WTC11 (cell line): ENCODE measurements at regions not wholly inside any gene's neighbourhood (a gene's known extent, or its start where the extent isn't known, plus 50 kb on each side); places are given as distances from the start of the nearest gene placed in this dataset.

Experiments used
- ATAC-seq: fragments of 200-7000 bp; cut with Tn5 transposase; 2 replicates; pipeline ENCODE4 v1.10.0; 2021; ENCODE audit warnings: mild to moderate bottlenecking, moderate library complexity
- CTCF ChIA-PET: fragments of 300-600 bp; sonication (Branson Sonifier 250); formaldehyde crosslinking; loops from one replicate; lab custom pipeline; 2021; ENCODE audit warnings: antibody characterized with exemption; lab: Charles Lee
- POLR2A ChIA-PET: fragments of 350-600 bp; sonication (Branson Sonifier 250); formaldehyde crosslinking; loops from one replicate; lab custom pipeline; 2021; ENCODE audit warnings: antibody characterized with exemption; lab: Charles Lee
- DNase-seq: peaks from one replicate; pipeline ENCODE4 v3.0.0; 2021; ENCODE audit warnings: low spot score
- H3K27ac Mint-ChIP-seq: 2 replicates; pipeline ENCODE4 v1.8.0; 2021; ENCODE audit warnings: mixed read lengths
- H3K27me3 Mint-ChIP-seq: 2 replicates; pipeline ENCODE4 v1.8.0; 2021; ENCODE audit warnings: low read depth, mild to moderate bottlenecking, moderate library complexity, mixed read lengths
- H3K36me3 Mint-ChIP-seq: 2 replicates; pipeline ENCODE4 v1.8.0; 2021; ENCODE audit warnings: mixed read lengths
- H3K4me1 Mint-ChIP-seq: 2 replicates; pipeline ENCODE4 v1.8.0; 2022; ENCODE audit warnings: mixed read lengths
- H3K4me3 Mint-ChIP-seq: 2 replicates; pipeline ENCODE4 v1.8.0; 2021; ENCODE audit warnings: mild to moderate bottlenecking, moderate library complexity, mixed read lengths
- H3K9me3 Mint-ChIP-seq: 2 replicates; pipeline ENCODE4 v1.8.0; 2021; ENCODE audit warnings: mixed read lengths
- ELF4 ChIP-seq: sonication (generic); formaldehyde crosslinking; IDR thresholded peaks from 2 replicates; pipeline ENCODE4 v1.8.1; 2022; ENCODE audit warnings: low read depth, mild to moderate bottlenecking, moderate library complexity, missing genetic modification reagents
- FOXJ3 ChIP-seq: sonication (generic); formaldehyde crosslinking; IDR thresholded peaks from 2 replicates; pipeline ENCODE4 v1.9.0; 2021; ENCODE audit warnings: missing genetic modification reagents, mild to moderate bottlenecking, borderline replicate concordance
- FOXK1 ChIP-seq: sonication (generic); formaldehyde crosslinking; IDR thresholded peaks from 2 replicates; pipeline ENCODE4 v1.8.0; 2022; ENCODE audit warnings: mild to moderate bottlenecking, moderate library complexity, missing genetic modification reagents
- GRHL2 ChIP-seq: fragments of 250-450 bp; sonication (Bioruptor Pico); IDR thresholded peaks from 2 replicates; pipeline ENCODE4 v1.8.0; 2022; ENCODE audit warnings: mild to moderate bottlenecking, moderate library complexity; ENCODE audit not compliant: insufficient replicate concordance, severe bottlenecking
- IRF2 ChIP-seq: sonication (generic); formaldehyde crosslinking; IDR thresholded peaks from 2 replicates; pipeline ENCODE4 v1.8.0; 2022; ENCODE audit warnings: low read depth, missing genetic modification reagents, borderline replicate concordance
- JAZF1 ChIP-seq: fragments of 250-450 bp; sonication (Bioruptor Pico); IDR thresholded peaks from 2 replicates; pipeline ENCODE4 v1.9.0; 2021; ENCODE audit warnings: moderate library complexity, mild to moderate bottlenecking, inconsistent platforms
- MYBL2 ChIP-seq: sonication (generic); formaldehyde crosslinking; IDR thresholded peaks from 2 replicates; pipeline ENCODE4 v1.8.1; 2023; ENCODE audit warnings: mild to moderate bottlenecking, moderate library complexity, missing genetic modification reagents
- ZNF232 ChIP-seq: sonication (generic); formaldehyde crosslinking; IDR thresholded peaks from 2 replicates; pipeline ENCODE4 v1.8.0; 2022; ENCODE audit warnings: mild to moderate bottlenecking, missing genetic modification reagents
- ZNF423 ChIP-seq: fragments of 250-450 bp; sonication (Bioruptor Pico); IDR thresholded peaks from 2 replicates; pipeline ENCODE4 v2.1.2; 2022; ENCODE audit warnings: mild to moderate bottlenecking, moderate library complexity
- TF ChIP-seq, protein P1 (sequence below): sonication (generic); formaldehyde crosslinking; IDR thresholded peaks from 2 replicates; pipeline ENCODE4 v1.8.0; 2023; ENCODE audit warnings: missing genetic modification reagents
- TF ChIP-seq, protein P2 (sequence below): sonication (generic); formaldehyde crosslinking; IDR thresholded peaks from 2 replicates; pipeline ENCODE4 v1.8.0; 2022; ENCODE audit warnings: mild to moderate bottlenecking, missing genetic modification reagents
- TF ChIP-seq, protein P3 (sequence below): fragments of 200-600 bp; IDR thresholded peaks from 2 replicates; pipeline ENCODE4 v1.8.0; 2022; ENCODE audit warnings: antibody characterized with exemption
- TF ChIP-seq, protein P4 (sequence below): sonication (generic); formaldehyde crosslinking; IDR thresholded peaks from 2 replicates; pipeline ENCODE4 v1.8.1; 2022; ENCODE audit warnings: low read depth, mild to moderate bottlenecking, moderate library complexity, missing genetic modification reagents, borderline replicate concordance
- TF ChIP-seq, protein P5 (sequence below): sonication (generic); formaldehyde crosslinking; conservative IDR thresholded peaks from 2 replicates; pipeline ENCODE4 v1.8.1; 2022; ENCODE audit warnings: mild to moderate bottlenecking, missing genetic modification reagents
- TF ChIP-seq, protein P6 (sequence below): sonication (generic); formaldehyde crosslinking; IDR thresholded peaks from 2 replicates; pipeline ENCODE4 v1.8.1; 2022; ENCODE audit warnings: low read depth, missing genetic modification reagents, borderline replicate concordance
- TF ChIP-seq, protein P7 (sequence below): fragments of 250-450 bp; sonication (Bioruptor Pico); IDR thresholded peaks from 2 replicates; pipeline ENCODE4 v1.9.0; 2021; ENCODE audit warnings: mild to moderate bottlenecking, borderline replicate concordance

DNA sequence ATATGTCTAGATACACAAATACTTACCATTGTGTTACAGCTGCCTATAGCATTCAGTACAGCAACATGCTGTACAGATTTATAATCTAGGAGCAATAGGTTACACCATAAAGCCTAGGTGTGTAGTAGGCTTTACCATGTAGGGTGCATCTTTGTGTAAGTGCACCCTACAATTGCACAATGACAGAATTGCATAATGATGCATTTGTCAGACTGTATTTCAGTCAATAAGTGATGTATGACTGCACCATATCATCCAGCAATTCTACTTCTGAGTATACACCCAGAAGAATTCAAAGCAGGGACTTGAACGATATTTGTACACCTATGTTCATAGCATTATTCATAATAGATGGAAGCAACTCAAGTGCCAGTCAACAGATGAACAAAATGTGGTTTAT, 100.4 kb upstream of the SLC44A1 start:
- Mint-ChIP-seq H3K9me3 (no peaks in the 10 kb centered on the region), H3K27me3 (peaks cover 13% of the 10 kb centered on the region), H3K36me3 (no peaks in the 10 kb centered on the region), H3K4me1 (peaks cover 18% of the 10 kb centered on the region), H3K27ac (no peak overlapping the region)
- DNase-seq (no peak), ATAC-seq (no peak)
- ChIA-PET POLR2A (no interaction called here), CTCF (no interaction called here)
- no peak for TF ChIP-seq ZNF232 (CRISPR knock-in tag)
- TF ChIP-seq FOXK1 = no peak
- no peak for TF ChIP-seq GRHL2 (CRISPR knock-in tag)
- TF ChIP-seq, protein P1, sequence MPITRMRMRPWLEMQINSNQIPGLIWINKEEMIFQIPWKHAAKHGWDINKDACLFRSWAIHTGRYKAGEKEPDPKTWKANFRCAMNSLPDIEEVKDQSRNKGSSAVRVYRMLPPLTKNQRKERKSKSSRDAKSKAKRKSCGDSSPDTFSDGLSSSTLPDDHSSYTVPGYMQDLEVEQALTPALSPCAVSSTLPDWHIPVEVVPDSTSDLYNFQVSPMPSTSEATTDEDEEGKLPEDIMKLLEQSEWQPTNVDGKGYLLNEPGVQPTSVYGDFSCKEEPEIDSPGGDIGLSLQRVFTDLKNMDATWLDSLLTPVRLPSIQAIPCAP = no peak
- TF ChIP-seq, protein P2, sequence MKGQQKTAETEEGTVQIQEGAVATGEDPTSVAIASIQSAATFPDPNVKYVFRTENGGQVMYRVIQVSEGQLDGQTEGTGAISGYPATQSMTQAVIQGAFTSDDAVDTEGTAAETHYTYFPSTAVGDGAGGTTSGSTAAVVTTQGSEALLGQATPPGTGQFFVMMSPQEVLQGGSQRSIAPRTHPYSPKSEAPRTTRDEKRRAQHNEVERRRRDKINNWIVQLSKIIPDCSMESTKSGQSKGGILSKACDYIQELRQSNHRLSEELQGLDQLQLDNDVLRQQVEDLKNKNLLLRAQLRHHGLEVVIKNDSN (CRISPR knock-in tag) = no peak
- TF ChIP-seq, protein P3, sequence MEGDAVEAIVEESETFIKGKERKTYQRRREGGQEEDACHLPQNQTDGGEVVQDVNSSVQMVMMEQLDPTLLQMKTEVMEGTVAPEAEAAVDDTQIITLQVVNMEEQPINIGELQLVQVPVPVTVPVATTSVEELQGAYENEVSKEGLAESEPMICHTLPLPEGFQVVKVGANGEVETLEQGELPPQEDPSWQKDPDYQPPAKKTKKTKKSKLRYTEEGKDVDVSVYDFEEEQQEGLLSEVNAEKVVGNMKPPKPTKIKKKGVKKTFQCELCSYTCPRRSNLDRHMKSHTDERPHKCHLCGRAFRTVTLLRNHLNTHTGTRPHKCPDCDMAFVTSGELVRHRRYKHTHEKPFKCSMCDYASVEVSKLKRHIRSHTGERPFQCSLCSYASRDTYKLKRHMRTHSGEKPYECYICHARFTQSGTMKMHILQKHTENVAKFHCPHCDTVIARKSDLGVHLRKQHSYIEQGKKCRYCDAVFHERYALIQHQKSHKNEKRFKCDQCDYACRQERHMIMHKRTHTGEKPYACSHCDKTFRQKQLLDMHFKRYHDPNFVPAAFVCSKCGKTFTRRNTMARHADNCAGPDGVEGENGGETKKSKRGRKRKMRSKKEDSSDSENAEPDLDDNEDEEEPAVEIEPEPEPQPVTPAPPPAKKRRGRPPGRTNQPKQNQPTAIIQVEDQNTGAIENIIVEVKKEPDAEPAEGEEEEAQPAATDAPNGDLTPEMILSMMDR = no peak
- TF ChIP-seq, protein P4, sequence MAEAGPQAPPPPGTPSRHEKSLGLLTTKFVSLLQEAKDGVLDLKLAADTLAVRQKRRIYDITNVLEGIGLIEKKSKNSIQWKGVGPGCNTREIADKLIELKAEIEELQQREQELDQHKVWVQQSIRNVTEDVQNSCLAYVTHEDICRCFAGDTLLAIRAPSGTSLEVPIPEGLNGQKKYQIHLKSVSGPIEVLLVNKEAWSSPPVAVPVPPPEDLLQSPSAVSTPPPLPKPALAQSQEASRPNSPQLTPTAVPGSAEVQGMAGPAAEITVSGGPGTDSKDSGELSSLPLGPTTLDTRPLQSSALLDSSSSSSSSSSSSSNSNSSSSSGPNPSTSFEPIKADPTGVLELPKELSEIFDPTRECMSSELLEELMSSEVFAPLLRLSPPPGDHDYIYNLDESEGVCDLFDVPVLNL (CRISPR knock-in tag) = no peak
- no peak for TF ChIP-seq ELF4 (CRISPR knock-in tag)
- TF ChIP-seq, protein P5, sequence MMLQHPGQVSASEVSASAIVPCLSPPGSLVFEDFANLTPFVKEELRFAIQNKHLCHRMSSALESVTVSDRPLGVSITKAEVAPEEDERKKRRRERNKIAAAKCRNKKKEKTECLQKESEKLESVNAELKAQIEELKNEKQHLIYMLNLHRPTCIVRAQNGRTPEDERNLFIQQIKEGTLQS (CRISPR knock-in tag) = no peak
- no peak for TF ChIP-seq FOXJ3 (CRISPR knock-in tag)
- TF ChIP-seq, protein P6, sequence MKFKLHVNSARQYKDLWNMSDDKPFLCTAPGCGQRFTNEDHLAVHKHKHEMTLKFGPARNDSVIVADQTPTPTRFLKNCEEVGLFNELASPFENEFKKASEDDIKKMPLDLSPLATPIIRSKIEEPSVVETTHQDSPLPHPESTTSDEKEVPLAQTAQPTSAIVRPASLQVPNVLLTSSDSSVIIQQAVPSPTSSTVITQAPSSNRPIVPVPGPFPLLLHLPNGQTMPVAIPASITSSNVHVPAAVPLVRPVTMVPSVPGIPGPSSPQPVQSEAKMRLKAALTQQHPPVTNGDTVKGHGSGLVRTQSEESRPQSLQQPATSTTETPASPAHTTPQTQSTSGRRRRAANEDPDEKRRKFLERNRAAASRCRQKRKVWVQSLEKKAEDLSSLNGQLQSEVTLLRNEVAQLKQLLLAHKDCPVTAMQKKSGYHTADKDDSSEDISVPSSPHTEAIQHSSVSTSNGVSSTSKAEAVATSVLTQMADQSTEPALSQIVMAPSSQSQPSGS (CRISPR knock-in tag) = no peak
- TF ChIP-seq MYBL2 = no peak
- TF ChIP-seq JAZF1 = no peak
- TF ChIP-seq IRF2 (CRISPR knock-in tag) = no peak
- TF ChIP-seq, all 79 proteins: peak for 0
- no peak overlapping the region for H3K4me3 Mint-ChIP-seq

DNA sequence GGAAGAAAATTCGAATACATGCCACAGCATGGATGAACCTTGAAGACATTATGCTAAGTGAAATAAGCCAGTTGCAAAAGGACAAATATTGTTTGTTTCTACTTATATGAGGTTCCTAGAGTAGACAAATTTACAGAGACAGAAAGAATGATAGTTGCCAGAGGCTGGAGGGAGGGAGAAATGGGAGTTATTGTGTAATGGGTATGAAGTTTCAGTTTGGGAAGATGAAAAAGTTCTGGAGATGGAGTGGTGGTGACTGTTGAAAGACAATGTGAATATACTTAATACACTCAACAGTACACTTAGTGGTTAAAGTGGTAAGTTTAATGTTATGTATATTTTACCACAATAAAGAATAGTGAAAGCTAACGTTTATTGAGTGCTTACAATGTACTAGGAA, 99.6 kb upstream of the SLC44A1 start:
- Mint-ChIP-seq H3K9me3 (no peaks in the 10 kb centered on the region), H3K36me3 (no peaks in the 10 kb centered on the region), H3K4me3 (no peak overlapping the region), H3K4me1 (peaks cover 13% of the 10 kb centered on the region), H3K27me3 (peaks cover 13% of the 10 kb centered on the region), H3K27ac (no peak overlapping the region)
- POLR2A ChIA-PET = no interaction called here
- CTCF ChIA-PET = no interaction called here
- no peak for DNase-seq
- no peak for ATAC-seq
- no peak for TF ChIP-seq ZNF423 (CRISPR knock-in tag)
- TF ChIP-seq, protein P7, sequence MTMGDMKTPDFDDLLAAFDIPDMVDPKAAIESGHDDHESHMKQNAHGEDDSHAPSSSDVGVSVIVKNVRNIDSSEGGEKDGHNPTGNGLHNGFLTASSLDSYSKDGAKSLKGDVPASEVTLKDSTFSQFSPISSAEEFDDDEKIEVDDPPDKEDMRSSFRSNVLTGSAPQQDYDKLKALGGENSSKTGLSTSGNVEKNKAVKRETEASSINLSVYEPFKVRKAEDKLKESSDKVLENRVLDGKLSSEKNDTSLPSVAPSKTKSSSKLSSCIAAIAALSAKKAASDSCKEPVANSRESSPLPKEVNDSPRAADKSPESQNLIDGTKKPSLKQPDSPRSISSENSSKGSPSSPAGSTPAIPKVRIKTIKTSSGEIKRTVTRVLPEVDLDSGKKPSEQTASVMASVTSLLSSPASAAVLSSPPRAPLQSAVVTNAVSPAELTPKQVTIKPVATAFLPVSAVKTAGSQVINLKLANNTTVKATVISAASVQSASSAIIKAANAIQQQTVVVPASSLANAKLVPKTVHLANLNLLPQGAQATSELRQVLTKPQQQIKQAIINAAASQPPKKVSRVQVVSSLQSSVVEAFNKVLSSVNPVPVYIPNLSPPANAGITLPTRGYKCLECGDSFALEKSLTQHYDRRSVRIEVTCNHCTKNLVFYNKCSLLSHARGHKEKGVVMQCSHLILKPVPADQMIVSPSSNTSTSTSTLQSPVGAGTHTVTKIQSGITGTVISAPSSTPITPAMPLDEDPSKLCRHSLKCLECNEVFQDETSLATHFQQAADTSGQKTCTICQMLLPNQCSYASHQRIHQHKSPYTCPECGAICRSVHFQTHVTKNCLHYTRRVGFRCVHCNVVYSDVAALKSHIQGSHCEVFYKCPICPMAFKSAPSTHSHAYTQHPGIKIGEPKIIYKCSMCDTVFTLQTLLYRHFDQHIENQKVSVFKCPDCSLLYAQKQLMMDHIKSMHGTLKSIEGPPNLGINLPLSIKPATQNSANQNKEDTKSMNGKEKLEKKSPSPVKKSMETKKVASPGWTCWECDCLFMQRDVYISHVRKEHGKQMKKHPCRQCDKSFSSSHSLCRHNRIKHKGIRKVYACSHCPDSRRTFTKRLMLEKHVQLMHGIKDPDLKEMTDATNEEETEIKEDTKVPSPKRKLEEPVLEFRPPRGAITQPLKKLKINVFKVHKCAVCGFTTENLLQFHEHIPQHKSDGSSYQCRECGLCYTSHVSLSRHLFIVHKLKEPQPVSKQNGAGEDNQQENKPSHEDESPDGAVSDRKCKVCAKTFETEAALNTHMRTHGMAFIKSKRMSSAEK (CRISPR knock-in tag) = no peak
